NCI-H2029 treated with DMSO at 0.1 percent for 48 hours (cell line): ENCODE measurements at regions not wholly inside any gene's neighbourhood (a gene's known extent, or its start where the extent isn't known, plus 50 kb on each side); places are given as distances from the start of the nearest gene placed in this dataset.
"Not testable (repeated sequence)": the region's sequence is repeated elsewhere in the genome, so short reads cannot be mapped to it uniquely, and the experiment has no call there.

Experiments used
- DNase-seq: peaks from one replicate; lab custom pipeline; 2025; lab: John Stamatoyannopoulos, UW

DNA sequence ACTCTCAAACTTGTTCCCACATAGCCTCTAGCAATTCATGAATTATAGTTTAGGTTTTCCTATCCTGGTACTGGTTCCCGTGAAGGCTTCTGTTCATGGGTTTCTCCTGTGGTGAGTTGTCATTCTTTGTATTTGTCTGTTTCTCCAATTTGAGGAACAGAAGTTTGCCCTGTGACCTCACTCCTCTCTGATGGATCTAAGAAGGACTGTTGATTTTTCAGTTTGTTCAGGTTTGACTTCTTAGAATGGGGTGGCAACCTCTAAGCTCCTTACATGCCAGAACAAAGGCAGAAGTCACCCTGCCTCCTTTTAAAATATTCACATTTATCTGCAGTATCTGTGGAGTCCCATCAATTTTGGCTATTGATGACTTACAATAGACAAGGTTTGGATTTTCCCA, 354.0 kb downstream of the SPRY2 start:
- no peak for DNase-seq

GRCh38 chr13:79974935-79975650, 365.8 kb downstream of the SPRY2 start:
- DNase-seq = not testable (repeated sequence)

DNA sequence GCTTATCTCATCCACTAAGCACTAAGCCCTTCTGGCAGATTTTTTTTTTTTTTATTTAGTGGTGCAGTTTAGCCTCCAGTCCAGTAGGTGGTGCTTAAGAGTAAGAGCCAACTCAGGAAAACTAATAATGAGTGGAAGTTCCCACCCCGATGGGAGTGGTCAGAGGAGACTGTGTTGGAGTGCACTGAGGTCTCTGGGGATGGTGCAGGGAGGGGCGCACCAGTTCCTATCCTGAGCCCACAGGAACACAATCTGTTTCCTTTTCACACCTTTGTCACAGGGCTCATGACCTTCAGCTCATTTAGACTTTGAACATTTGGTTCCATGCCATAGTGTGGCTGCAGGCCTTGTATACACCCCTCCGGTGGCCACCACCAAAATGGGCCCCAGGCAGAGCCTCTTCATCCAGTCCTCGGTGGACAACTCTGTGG, 367.4 kb downstream of the SPRY2 start:
- DNase-seq = no peak

DNA sequence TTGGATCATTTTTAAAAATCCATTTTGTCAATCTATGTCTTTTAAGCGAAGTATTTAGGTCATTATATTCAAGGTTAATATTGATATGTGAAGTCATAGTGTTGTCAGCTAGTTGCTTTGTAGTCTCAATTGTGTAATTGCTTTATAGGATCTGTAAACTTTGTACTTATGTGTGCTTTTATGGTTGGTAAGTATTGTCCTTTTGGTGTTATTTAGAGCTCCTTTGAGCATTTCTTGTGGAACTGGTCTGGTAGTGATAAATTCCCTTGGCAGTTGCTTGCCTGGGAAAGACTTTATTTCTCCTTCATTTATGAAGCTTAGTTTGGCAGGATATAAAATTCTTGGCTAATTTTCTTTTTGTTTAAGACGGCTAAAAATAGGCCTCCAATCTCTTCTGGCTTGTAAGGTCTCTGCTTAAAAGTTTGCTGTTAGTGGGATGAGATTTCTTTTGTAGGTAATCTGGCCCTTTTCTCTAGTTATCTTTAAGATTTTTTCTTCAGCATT, 368.8 kb downstream of the SPRY2 start:
- no peak for DNase-seq

DNA sequence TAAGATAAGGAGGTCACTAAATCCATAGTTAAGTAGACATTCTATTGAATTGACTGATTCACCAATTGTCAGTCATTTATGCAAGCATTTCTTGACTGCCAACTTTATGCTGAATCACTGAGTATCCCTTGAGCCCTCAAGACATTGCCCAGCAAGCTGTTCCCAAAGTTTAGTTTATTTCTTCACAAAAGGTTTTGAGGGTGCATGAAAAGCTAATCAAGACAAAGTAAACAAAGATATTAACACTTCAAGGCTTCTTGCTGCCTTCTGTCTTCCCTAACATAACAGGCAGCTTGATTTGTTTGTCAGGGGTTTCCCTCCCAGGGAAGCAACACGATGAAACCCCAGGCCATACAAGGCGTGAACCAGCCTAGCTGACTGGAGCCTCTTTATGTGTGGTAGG, 374.4 kb downstream of the SPRY2 start:
- DNase-seq = no peak

DNA sequence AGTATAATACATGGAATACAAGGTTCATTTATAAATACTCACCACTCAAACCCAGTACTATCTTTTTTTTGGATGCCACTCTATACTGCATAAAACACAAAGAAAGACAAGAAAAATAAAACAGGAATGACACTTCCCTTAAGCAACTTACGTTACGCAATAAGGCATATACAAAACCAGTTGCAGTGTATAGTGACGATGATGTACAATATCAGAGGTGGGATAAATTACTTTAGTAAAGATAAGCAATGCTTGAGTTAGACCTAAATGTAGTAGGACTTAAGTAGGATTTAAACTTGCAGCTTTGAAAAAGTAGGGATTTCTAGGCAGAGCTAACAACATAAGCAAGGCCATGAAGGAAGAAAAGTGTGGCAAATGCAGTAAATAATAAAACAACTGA, 374.9 kb downstream of the SPRY2 start:
- DNase-seq = no peak

GRCh38 chr13:79946556-79946955, 394.4 kb downstream of the SPRY2 start:
- DNase-seq = no peak

GRCh38 chr13:79943346-79944023, 397.4 kb downstream of the SPRY2 start:
- DNase-seq = no peak

DNA sequence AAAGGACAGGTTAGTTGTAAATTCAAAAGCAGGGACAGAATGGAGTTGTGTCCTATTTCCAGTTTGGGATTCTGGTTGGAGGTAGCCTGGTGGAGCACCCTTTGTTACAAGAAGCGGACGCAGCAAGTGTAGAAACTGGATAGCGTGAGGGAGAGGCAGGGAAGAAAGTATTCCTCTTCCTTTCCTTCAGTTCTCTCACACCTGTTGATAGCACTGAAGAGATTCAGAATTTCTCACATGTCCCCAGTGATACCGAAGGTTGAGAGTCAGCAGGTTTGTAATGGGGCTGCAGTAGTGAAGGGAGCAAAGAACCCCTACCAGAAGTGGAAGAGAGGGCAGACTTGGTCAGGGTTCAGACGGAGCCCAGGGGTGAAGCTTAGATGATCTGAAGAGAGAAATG, 399.2 kb downstream of the SPRY2 start:
- DNase-seq = no peak

GRCh38 chr13:79939689-79940088, 401.2 kb downstream of the SPRY2 start:
- no peak for DNase-seq

DNA sequence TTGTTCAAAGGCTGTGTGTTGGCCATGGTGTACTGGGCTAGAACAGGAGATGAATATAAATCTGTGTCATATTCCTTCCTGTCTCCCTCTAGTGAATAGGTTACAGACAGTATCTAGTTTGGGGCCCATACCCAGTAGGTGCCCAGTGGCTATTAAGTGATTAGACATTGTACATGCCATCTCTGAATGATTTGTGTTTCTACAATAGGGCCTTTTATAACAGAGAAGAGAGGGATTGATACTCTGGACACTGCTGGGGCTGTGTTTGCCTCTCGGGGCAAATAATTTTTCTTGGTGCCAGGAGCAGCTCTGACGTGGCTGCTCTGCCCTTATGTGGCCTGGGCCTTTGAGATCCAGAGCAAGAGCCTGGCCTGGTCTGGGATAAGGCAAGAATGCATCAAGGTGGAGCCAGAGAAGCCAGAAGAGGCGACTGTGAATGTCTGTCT, 403.1 kb downstream of the SPRY2 start:
- no peak for DNase-seq

DNA sequence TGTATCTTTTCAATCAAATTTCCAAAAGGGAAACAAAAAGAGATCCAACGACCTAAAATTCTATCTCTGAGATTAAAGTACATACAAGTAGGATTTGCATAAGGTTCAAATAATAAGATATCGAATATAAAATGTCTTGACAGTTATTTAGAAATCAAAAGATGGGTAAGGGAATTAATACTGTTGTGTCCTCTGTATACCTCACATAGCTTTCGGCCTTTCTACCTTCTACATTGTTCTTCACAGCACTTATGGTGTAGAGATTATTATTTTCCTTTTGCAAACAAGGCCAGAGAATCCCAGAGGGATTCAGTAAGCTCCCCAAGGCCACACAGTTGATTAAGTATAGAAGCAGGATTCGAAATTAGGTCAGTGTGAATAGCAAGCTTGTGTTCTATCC, 403.6 kb downstream of the SPRY2 start:
- DNase-seq = no peak

DNA sequence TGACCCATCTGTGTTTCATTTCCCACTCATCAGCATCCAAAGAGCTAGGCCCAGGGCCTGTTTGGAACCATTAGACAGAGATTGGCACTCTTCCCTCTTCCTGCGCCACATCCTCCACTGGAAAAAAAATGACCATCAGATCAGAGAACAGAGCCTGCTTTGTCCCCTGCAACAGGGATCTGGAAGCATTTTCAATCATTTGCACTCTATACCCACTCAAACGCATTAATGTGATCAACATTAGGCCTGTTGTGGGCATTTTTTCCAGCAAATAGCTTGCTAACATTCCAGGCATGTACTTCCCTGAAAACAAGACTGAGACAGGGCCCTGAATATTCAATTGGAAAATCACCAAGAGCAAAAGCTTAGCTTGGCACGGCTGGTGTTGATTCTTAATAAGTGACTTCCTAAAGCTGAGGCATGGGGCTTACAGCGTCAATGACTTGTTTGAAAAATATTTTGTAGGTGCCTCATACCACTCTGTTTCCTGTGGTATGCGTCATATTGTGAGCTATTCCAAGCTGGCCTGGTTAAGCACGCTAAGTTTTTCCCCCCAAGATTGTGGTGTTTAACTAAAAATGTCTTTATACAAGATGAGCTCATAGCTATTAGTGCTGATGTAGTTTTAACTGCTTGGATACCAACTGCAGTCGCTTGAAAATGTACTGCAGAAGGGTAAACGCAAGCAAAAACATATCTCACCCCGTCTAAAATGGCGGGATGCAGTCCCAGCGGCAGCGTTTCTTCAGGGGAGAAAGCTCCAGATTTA, 404.4 kb downstream of the SPRY2 start:
- DNase-seq = no peak

GRCh38 chr13:79935121-79935520, 405.8 kb downstream of the SPRY2 start:
- no peak for DNase-seq

DNA sequence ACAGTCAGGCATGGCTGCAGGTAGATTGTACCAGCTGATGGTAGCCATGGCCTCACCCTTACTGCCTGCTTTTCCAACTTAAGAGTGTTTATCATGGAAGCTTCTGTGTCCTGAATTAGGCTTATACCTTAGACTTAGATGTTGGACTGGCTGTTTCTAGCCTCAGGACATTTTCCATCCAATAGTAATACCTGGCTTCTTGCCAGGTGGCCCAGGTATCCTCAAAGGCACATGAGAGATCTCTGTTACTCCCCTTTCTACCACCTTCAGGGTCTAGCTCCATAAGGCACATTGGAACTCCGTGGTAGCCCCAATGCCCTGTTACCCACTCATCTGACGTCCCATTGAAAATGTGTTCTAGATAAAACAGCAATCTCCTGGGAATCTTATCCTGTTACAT, 407.5 kb downstream of the SPRY2 start:
- DNase-seq = no peak

GRCh38 chr13:79932556-79932955, 408.4 kb downstream of the SPRY2 start:
- no peak for DNase-seq

- not testable (repeated sequence) for DNase-seq
Observed at GRCh38 chr13:79923973-79924556, 416.9 kb downstream of the SPRY2 start.

DNA sequence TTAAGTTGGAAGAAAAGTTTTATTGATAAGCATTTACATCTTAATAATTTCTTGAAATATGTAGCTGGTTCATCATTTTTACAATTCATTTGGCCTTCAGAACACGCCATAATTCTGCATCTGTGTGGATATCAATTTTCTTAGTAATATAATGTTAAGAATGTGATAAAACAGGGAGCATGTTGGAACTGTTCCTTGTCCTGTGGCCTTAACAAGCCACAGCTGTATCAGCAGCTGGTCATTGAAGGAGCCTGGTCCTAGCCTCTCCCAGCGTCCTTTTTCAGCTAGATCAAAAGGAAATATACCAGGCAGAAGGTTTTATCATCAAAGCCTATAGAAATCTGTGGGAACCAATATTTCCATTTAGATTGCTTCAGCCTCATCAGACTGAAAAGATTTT, 421.8 kb downstream of the SPRY2 start:
- no peak for DNase-seq

DNA sequence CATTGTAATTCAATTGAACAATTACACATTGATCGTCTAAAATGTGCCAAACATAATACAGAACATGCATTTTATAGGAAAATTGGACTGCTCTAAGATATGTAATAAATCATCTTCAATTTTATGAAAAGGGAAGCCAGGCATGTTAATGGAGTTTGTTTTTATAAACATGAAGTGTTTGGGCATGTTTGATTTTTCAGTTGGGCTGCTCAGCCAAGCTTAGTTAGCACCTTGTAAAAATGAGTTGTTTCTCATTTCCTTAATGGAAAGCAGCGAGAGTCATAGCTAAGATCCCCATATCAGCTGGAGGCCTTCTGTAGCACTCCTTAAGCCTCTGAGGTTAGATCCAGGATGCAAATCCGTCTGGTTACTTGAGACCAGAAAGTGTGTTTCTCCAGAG, 422.3 kb downstream of the SPRY2 start:
- no peak for DNase-seq

- DNase-seq = no peak
Observed at GRCh38 chr13:79917628-79918027, 423.3 kb downstream of the SPRY2 start.

- DNase-seq = no peak
Observed at GRCh38 chr13:79915114-79915811, 425.7 kb downstream of the SPRY2 start.
